ENCODE measurements at regions not wholly inside any gene's neighbourhood (a gene's known extent, or its start where the extent isn't known, plus 50 kb on each side); places are given as distances from the start of the nearest gene placed in this dataset.

DNA sequence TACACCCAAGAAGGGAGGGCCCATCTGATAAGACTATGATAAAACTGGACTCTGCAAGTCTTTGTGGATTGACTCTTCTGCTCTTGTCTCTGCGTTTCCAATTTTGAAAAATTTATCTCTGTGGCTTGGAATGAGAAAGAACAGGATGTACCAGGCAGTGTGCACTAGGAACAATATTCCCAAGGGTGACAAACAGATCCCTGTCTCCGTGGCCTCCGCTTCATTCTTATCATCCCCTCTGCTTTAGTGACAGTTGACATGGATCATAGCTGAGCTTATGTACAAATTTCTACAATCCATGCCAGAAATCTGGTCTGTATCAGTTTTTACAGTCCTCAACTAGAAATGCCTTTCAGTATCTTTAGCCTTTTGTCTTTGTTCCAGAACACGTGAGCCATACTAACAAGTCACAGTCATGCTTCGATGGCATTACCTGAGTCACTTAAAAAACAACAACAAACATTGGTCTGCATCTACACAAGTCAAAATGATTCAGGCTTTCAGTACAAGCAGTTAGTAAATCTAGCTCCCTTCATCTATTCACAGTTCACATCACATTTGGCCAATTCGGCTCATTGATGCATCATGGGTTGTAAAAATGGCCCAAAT is 393.6 kb upstream of the CELF2 start (continued):
- TF ChIP-seq OSR1 (CRISPR knock-in tag; IDR thresholded peaks at IDR 0.05) (no peak), ARNTL (CRISPR knock-in tag; IDR thresholded peaks at IDR 0.05; ENCODE audit: borderline replicate concordance, low read depth) (no peak), ZNF565 (CRISPR knock-in tag; conservative IDR thresholded peaks at IDR 0.05; ENCODE audit: low read depth) (no peak), ZC3H10 (CRISPR knock-in tag; IDR thresholded peaks at IDR 0.05) (no peak), ZNF70 (CRISPR knock-in tag; IDR thresholded peaks at IDR 0.05) (no peak)
- TF ChIP-seq, protein P1, sequence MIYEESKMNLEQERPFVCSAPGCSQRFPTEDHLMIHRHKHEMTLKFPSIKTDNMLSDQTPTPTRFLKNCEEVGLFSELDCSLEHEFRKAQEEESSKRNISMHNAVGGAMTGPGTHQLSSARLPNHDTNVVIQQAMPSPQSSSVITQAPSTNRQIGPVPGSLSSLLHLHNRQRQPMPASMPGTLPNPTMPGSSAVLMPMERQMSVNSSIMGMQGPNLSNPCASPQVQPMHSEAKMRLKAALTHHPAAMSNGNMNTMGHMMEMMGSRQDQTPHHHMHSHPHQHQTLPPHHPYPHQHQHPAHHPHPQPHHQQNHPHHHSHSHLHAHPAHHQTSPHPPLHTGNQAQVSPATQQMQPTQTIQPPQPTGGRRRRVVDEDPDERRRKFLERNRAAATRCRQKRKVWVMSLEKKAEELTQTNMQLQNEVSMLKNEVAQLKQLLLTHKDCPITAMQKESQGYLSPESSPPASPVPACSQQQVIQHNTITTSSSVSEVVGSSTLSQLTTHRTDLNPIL (CRISPR knock-in tag; IDR thresholded peaks at IDR 0.05; ENCODE audit: low read depth), result no peak

DNA sequence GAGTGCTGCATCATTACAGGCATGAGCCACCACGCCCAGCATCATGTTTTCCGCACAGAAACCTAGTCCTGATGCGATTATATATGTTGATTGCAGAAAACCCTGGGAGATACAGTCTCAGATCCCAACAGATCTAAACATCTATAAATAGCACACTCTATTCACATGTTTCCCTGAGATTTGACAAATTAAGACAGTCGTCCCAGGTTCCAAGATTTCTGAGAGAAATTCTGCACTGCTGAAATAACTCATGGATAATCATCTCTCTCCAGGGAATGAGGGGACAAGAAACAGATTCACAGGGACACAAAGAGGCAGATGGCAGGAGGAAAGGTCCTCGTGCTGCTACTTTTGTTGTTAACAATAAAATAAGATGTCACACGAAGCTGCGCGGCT is 393.1 kb upstream of the CELF2 start:
- TF ChIP-seq, protein P2, sequence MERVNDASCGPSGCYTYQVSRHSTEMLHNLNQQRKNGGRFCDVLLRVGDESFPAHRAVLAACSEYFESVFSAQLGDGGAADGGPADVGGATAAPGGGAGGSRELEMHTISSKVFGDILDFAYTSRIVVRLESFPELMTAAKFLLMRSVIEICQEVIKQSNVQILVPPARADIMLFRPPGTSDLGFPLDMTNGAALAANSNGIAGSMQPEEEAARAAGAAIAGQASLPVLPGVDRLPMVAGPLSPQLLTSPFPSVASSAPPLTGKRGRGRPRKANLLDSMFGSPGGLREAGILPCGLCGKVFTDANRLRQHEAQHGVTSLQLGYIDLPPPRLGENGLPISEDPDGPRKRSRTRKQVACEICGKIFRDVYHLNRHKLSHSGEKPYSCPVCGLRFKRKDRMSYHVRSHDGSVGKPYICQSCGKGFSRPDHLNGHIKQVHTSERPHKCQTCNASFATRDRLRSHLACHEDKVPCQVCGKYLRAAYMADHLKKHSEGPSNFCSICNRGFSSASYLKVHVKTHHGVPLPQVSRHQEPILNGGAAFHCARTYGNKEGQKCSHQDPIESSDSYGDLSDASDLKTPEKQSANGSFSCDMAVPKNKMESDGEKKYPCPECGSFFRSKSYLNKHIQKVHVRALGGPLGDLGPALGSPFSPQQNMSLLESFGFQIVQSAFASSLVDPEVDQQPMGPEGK (CRISPR knock-in tag; IDR thresholded peaks at IDR 0.05; ENCODE audit: borderline replicate concordance), result no peak
- TF ChIP-seq TOX (CRISPR knock-in tag; IDR thresholded peaks at IDR 0.05; ENCODE audit: borderline replicate concordance) (no peak), SNAI2 (CRISPR knock-in tag; IDR thresholded peaks at IDR 0.05) (no peak), ZFP3 (CRISPR knock-in tag; IDR thresholded peaks at IDR 0.05) (no peak), ARNTL (CRISPR knock-in tag; IDR thresholded peaks at IDR 0.05; ENCODE audit: borderline replicate concordance, low read depth) (no peak), ZC3H10 (CRISPR knock-in tag; IDR thresholded peaks at IDR 0.05) (no peak), RARB (CRISPR knock-in tag; IDR thresholded peaks at IDR 0.05) (no peak), ZNF70 (CRISPR knock-in tag; IDR thresholded peaks at IDR 0.05) (no peak), BACH2 (CRISPR knock-in tag; IDR thresholded peaks at IDR 0.05; ENCODE audit: borderline replicate concordance) (no peak), ESRRG (CRISPR knock-in tag; IDR thresholded peaks at IDR 0.05) (no peak), GLIS3 (CRISPR knock-in tag; IDR thresholded peaks at IDR 0.05) (no peak), ISL1 (CRISPR knock-in tag; IDR thresholded peaks at IDR 0.05) (no peak), CSDC2 (CRISPR knock-in tag; IDR thresholded peaks at IDR 0.05) (no peak)
- TF ChIP-seq, protein P3, sequence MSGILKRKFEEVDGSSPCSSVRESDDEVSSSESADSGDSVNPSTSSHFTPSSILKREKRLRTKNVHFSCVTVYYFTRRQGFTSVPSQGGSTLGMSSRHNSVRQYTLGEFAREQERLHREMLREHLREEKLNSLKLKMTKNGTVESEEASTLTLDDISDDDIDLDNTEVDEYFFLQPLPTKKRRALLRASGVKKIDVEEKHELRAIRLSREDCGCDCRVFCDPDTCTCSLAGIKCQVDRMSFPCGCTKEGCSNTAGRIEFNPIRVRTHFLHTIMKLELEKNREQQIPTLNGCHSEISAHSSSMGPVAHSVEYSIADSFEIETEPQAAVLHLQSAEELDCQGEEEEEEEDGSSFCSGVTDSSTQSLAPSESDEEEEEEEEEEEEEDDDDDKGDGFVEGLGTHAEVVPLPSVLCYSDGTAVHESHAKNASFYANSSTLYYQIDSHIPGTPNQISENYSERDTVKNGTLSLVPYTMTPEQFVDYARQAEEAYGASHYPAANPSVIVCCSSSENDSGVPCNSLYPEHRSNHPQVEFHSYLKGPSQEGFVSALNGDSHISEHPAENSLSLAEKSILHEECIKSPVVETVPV (CRISPR knock-in tag; IDR thresholded peaks at IDR 0.05), result no peak
- TF ChIP-seq, protein P1 (CRISPR knock-in tag; IDR thresholded peaks at IDR 0.05; ENCODE audit: low read depth), result no peak
- TF ChIP-seq, protein P4, sequence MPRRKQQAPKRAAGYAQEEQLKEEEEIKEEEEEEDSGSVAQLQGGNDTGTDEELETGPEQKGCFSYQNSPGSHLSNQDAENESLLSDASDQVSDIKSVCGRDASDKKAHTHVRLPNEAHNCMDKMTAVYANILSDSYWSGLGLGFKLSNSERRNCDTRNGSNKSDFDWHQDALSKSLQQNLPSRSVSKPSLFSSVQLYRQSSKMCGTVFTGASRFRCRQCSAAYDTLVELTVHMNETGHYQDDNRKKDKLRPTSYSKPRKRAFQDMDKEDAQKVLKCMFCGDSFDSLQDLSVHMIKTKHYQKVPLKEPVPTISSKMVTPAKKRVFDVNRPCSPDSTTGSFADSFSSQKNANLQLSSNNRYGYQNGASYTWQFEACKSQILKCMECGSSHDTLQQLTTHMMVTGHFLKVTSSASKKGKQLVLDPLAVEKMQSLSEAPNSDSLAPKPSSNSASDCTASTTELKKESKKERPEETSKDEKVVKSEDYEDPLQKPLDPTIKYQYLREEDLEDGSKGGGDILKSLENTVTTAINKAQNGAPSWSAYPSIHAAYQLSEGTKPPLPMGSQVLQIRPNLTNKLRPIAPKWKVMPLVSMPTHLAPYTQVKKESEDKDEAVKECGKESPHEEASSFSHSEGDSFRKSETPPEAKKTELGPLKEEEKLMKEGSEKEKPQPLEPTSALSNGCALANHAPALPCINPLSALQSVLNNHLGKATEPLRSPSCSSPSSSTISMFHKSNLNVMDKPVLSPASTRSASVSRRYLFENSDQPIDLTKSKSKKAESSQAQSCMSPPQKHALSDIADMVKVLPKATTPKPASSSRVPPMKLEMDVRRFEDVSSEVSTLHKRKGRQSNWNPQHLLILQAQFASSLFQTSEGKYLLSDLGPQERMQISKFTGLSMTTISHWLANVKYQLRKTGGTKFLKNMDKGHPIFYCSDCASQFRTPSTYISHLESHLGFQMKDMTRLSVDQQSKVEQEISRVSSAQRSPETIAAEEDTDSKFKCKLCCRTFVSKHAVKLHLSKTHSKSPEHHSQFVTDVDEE (CRISPR knock-in tag; IDR thresholded peaks at IDR 0.05), result no peak
- no peak for ATAC-seq

DNA sequence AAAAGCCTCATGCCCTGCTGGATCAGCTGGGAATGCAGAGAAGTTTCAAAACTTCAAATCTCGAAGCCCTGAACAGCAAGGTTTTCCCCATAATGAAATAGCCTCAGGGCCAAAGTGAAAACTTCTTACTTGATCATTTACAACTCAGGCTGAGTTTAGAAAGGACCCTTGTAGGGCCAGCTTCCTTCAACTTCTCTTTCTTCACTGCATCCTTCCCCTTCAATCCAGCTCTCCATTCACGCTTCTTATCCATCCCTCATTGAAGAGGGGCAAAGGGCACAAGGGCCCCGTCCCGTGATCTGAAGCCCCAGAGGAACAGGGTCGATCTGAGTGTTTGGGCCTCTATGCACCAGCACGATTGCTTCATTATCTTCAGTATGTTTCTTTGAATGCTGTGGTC is 392.2 kb upstream of the CELF2 start:
- no peak for ATAC-seq
- TF ChIP-seq ZFP3 (CRISPR knock-in tag; IDR thresholded peaks at IDR 0.05), result no peak
- TF ChIP-seq, protein P3 (CRISPR knock-in tag; IDR thresholded peaks at IDR 0.05), result no peak
- TF ChIP-seq ISL1 (CRISPR knock-in tag; IDR thresholded peaks at IDR 0.05), result no peak
- no peak for TF ChIP-seq ZNF8 (CRISPR knock-in tag; IDR thresholded peaks at IDR 0.05)
